Activated effector memory CD4-positive, alpha-beta T cell treated with anti-CD3 and anti-CD28 coated beads, Interleukin-2, amount 50 U/mL, for 16 hours (primary cell): ENCODE measurements at regions not wholly inside any gene's neighbourhood (a gene's known extent, or its start where the extent isn't known, plus 50 kb on each side); places are given as distances from the start of the nearest gene placed in this dataset.

Experiments
- DNase-seq: peaks from one replicate; pipeline ENCODE4 v3.0.0-alpha.2; 2020

DNA sequence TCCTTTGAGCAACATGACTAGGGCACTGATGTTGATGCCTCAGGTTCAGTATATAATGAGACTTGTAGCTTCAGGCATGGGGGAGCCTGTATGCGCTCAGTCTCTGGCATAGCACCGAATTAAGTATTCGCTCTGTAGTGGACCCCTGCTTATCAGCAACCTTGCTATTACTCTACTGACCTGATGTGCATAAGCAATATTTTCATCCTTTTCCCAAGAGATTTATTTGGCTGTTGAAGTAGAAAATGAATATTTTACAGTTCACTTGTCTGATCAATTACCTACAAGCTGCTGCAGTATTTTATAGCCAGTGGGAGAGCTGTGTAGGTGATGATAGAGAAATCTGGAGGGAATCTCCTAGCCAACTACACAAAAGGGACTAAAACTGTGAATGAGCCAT lies 781.6 kb upstream of the PHF14 start:
- no peak for DNase-seq

DNA sequence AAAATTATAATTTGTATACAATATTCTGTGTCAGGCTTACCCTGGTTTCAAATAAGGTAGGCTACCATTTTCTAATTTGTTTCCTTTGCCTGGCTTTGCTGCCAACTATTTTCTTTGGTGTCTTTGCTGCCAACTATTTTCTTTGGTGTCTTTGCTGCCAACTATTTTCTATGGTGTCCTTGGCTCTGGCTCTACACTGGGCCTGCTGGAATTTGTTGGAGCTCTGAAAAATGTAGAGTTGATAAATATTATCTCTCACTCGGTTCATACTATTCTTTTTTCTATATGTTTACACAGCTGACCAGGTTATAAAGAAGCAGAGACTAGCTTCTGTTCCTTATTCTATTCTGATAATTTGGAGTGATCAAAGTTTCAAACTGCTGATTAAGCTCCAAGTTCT lies 768.0 kb upstream of the PHF14 start:
- DNase-seq, result no peak

DNA sequence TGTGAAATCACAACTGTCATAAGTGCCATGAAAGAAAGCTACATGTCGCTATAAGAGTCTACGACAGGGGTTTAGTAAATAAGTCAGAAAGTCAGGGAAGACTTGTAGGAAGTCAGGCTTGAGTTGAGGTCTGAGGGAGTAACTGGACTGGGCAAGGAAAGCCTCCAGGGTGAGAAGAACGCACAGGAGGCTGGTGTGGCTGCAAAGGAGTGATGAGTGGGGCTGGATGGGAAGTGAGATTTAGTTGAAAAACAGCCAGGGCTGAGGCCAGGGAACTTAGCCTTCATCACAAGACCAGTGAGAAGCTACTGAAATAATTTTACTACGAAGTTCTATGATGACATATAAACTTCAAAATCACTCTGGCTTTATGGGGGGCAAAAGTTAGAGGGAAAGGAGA lies 763.7 kb upstream of the PHF14 start:
- no peak for DNase-seq

DNA sequence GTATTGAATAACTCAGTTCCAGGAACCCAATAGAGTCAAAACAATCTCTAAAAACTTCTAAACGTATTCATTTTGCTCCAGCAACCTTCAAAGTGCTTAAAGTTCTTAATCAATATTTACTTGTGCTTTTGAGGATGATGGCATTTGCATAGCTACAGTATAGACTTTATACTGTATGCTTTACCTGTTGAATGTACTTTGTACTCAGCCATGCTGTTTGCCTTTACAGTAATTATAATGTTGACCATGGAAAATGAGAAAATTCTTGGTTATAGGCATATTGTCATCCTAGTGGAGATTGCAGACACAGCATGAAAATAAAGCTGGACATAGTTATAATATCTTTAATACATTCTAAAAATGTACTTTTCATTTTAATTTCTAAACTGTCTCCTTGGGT lies 762.7 kb upstream of the PHF14 start:
- no peak for DNase-seq

DNA sequence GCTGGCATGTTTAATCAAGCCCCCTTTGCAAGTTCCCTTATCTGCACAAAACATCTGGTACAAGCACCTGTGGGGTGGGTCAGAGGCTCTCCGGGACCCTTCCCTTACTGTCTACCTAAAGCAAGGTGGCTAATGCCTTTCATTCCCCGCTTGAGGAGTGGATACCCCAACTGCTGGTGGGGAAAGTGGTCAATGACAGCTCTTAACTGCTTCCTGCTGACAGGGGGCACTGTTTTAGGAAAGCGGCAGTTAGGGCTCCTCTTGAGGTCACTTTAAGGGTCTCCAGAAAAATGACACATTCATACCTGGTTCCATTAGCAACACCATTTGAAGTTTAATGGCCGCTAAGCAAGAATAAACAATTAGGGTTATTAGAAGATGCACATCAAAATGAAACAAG lies 761.8 kb upstream of the PHF14 start:
- DNase-seq, result no peak

DNA sequence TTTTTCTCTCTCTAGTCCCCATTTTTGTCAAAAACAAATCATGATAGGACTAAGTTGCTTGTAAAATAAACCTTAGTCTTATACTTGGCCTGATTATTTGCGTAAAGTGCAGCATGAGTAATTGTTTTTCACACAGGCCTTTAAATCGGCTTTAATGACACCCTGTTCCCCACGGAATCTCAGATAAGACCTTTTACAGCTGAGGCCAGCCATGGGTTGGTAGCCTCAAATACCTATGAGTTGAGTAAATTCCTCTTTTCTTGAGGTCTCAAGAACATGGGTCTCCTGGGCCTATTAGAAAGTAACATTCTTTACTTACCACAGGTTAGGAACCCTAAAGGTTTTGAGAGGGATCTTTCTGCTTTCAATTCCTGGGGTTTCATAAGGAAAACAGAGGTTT lies 761.0 kb upstream of the PHF14 start:
- DNase-seq, result no peak

DNA sequence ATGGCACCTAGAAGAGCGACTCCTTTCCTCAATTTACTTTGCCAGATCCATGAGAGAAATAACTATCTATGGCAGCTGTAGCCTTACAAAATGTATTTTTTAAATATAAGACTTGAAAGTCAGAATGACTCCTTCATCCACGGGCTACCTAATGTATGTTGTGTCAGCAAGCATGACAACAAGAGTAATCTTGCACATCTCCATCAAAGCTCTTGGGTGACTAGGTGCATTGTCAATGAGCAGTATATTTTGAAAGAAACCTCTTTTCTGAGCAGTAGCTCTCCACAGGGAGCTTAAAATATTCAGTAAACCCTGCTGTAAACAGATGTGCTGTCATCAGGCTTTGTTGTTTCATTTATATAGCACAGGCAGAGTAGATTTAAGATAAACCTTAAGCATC lies 757.2 kb upstream of the PHF14 start:
- DNase-seq, result no peak

DNA sequence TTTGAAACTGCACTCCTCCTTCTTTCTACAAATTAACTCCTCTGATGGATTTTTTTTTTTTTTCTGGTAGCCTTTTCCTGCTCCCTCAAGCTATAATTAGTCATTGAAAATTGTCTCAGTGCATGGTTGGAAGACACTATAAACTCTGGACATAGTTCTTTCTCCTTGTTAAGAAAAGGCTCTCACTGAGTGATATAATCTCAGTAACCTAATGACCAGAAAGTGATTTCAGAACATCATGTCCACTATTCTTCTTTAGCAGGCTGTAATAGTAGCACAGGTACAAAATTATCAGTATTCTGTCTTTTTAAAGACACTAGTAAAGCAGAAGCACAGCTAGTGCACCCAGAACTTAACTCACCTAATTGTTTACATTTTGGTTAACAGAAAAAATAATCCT lies 752.6 kb upstream of the PHF14 start:
- no peak for DNase-seq

DNA sequence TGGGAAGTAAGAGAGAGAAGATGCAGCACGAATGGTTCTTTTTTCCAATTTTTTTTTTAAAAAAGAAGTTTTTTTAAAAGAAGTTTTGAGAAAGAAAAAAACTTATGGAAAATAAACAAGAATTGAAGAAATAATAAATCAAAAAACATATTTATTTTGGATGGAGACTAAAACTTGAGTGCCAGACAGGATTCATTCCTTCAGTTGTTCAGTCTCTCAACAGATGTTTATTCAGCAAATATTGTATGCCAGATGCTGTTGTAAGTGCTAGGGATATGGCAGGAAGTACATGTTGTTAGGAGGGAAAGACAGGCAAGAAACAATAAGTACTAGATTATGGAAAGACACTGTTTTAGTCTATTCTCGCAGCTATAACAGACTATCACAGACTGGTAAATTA lies 750.7 kb upstream of the PHF14 start:
- DNase-seq, result no peak

DNA sequence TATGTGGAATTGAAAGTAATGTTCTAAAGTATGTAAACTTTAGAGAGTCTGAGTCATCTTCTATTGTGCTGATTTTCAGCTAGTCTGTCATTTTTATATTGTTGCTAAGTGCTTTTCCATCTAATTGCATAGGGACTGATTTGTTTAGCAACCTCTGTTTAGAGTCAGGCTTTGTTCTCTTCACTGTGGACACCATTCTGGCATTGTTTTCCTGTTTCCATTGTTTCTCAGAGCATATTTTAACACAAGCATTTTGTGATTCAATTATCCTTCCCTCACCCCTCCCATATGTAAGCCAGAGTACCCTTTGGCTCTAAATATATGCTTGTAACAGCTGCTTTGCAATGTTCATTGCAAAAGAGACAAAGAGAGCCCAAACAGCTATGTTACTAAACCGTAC lies 748.4 kb upstream of the PHF14 start:
- no peak for DNase-seq

DNA sequence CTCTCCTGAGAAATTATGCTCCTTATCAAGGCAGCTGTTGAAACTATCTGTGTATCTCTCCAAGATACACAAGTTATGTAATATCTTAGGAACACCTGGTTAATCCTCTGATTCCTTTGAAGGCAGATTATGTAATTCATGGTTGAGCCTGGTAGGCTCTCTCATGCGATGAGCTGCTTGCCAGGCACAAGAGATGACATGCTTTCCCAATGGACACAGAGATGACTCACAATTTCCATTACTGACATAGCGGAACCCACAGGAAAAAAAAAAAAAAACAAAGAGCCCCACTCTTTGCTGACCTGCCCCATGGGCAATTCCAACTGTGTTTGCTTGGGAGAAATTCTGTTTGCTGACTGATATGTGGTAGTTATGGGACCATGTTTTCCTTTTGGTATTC lies 736.4 kb upstream of the PHF14 start:
- no peak for DNase-seq

DNA sequence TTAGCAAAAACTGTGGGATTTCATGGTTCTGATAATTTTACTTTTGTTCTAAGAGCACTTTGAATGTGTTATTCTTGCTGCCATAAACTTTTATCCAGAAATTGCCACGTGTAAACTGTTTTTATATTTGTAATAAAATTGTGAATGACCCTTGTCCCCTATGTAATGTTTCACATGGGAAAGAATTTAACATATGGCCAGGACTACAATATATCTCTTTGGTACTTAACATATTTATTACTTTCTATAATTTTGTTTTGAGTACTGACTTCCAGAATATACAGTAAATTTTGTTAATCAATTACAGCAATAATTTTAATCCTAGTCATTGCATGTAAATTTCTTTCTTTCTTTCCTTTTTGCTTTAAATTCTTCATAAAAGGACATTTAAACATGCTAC lies 735.0 kb upstream of the PHF14 start:
- DNase-seq, result no peak

DNA sequence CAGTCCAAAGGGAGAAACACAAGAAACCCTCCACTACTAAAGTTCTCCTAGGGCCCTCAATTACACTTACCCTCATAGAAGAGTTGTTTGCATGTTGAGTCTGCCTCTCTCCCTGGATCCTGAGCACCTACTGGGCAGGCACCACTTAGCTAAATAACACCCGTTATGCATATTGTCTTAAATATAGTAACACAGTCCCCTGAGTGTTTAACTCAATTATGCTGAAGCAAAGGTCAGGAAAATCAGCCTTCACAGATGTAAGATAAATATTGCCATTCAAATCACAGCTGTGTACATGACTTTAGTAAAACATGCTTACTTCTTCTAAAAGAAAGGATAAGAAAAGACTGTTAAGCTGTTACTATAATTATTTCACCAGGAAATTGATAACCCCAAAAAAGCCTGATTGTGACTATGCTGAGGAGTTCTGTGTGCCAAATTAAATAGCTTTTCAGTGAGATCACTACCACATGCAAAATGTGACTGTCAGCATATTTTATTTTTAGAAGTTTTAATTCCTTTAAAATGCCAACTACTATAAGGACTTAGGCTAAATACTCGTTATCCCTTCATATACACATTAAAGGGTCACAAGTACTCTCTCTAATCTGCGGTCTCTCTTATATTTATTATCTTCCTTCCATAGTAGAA lies 733.9 kb upstream of the PHF14 start:
- no peak for DNase-seq

DNA sequence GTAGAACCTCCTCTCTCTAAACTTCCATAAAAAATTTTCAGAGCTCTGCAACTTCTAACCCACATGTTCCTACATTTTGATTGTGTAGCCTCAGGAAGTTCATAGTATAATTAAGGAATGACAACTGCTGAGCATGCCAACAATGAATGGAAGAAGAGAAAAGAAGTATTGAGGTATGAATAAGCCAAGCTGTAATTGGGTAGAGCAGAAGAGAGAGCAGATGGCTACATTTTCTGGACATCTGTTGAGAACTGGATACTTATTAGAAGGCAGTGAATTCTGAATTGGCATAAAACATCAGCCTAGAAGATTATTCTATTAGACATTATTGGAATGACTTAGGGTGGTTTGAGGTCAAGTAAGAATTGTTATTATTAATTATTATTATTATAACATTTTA lies 728.3 kb upstream of the PHF14 start:
- DNase-seq, result no peak

DNA sequence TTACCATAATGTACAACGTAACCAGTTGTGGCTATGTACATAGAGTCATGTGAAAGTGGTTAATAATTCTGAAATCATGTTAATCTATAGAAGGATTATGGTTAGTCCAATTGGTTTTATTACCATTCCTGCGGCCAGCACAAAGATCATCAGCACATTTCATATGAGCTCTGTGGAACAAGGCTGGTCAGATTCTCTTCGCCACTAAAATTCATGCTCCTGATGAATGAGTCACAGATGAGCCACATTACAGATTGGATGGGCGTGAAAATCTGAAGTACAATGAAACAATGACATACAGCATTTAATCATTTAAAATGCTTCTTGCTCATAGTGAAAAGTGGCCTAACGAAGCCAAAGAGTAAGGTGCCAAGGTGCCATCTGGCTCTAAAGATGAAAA lies 716.2 kb upstream of the PHF14 start:
- DNase-seq, result no peak

DNA sequence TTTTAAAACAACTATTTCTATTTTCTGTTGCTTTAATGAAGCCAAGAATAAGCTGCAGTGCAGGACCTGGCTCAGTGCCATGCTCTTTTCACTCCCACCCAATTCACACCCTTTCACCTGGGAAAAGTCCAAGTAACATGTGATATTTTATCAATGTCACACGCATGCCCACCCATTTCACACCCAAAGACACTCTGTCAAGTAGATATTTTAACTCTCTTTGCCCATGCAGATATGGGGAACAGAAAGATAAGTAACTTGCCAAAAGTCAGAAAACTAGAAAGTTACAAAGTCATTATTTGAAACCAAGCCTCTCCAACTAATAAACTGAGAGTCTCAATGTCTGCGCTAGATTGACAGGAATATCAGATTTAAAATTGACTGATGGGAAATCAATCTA lies 706.7 kb upstream of the PHF14 start:
- no peak for DNase-seq

DNA sequence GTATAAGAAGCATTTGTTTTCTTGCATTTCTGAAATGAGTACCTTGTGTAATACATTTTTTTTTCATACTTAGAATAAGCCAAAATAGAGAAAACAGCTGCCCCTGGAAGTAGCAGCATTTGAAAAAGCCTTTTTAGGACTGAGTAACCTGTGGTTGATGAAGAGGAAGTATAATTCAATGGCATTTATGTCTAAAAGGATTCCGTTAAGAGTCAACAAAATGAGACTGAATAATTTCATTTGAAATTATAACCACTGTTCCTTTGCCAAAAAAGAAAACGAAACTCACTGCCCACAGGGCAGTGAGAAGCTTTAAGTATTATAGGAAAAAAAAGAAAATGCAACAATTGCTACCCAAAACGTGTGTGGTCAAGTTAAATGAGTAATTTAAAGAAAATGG lies 705.6 kb upstream of the PHF14 start:
- no peak for DNase-seq

DNA sequence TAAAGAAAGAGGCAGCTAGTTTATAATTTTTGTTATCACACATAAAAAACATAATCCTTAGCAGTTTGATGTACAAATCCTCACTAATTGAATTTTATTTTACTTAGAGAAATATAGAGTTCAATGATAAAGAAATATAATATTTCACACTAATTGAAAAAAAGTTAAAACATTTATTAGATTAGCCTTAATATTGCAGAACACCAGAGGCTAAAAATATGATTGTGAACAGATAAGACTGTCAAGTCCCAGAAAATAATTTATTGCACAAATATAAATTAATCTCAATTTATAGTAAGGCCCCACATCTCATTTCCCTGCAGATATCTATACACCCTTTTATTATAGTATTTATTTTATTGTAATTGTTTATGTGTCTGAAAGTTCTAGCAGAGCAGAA lies 690.8 kb upstream of the PHF14 start:
- no peak for DNase-seq

DNA sequence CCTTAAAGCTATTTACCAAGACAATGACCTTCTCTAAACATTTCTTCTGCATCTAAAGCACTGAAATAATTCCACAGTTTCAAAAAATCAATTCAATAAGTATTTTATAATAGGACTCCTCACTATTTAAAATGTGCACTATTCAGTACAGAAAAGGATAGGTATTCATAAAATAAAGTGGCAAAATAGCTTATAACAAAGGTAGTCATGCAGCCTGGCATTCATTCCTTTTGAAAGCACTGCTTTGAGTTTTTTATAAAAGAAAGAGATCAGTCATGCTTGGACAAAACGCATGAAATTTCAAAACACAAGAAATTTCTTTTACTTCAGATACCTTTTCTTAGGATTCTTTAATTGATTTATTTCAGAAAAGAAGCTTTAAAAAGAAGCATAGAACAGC lies 689.7 kb upstream of the PHF14 start:
- DNase-seq, result no peak

DNA sequence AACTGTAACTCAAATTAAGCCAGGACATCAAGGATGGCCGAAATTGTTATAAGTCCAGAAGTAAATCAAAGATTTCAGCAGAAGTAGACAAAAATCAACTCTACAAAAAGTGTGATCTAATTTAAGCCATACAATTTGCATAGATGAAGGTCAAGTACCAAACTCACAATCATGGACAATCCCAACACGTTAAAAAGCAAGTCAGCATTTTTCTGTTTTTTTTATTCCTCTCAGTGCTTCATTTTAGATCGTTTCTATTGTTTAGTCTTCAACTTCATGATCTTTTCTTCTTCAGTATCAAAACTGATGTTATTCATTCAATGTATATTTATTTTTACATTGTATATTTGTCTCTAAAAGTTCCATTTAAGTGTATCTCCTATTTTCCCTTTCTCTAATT lies 674.3 kb upstream of the PHF14 start:
- no peak for DNase-seq

DNA sequence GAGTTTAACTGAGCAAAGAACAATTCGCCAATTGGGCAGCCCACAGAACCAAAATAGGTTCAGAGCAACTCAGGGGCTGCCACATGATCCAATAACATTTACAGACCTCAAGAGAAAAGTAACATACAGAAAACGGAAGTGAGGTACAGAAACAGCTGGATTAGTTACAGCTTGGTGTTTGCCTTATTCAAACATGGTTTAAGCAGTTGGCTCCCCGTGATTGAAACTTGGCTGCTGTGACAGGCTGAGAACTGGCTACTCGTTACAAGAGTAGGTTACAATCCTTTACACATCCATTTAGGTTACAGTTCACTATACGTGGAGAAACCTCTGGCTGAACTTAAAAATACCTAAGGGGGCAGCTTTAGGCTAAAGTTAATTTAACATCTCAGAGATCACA lies 673.1 kb upstream of the PHF14 start:
- DNase-seq, result no peak

DNA sequence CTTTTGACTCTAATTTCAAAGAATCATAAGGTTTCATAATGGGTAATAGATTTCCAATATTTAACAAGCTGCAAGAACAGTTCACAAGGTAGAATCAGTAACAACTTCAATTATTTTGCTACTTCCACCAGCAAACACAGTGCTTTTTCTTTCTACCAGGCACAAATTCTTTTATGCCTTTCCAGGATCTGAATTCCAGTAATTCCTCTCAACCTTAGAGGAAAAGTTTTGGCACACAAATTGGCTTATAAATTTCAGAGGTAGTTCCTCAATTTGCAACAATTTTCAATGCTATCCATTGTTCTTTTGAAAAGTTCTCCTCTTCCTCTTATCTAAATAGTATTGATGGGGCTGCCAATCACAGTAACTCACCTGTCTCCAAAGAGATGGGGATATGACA lies 665.4 kb upstream of the PHF14 start:
- DNase-seq, result no peak

DNA sequence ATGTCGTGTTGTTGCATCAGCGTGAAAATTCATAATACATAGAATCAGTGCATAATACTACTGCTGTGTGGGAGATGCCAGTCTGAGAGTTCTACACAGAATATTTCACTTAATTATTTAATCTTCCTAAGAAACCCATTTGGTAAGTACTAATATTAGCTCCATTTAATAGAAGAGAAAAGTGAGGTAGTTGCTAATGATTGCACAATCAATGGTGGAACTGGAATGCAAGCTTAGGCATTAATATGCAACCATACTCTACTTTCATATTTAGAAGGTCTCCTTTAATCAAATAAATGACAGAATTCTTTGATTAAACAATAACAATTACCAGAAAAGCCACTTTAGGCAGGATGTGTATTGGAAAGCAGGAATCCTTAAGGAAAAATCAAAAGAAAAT lies 660.7 kb upstream of the PHF14 start:
- no peak for DNase-seq

DNA sequence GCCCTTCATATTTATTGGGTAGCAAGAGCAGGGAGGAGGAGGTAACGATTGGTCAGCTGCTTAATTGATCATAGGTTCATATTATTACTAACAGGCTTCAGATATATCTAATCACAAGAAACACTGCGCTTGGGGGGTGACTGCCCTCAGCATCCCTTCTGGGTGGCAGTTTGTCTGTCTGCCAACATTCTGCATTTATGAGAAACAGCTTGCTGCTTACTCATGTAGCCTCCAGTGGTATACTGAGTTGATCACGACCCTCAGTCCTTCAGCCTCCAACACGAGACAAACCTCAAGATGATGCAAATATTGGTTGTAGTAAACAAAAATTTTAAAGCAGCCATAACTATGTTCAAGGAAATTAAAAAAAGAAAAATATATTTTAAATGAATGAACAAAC lies 657.8 kb upstream of the PHF14 start:
- no peak for DNase-seq

DNA sequence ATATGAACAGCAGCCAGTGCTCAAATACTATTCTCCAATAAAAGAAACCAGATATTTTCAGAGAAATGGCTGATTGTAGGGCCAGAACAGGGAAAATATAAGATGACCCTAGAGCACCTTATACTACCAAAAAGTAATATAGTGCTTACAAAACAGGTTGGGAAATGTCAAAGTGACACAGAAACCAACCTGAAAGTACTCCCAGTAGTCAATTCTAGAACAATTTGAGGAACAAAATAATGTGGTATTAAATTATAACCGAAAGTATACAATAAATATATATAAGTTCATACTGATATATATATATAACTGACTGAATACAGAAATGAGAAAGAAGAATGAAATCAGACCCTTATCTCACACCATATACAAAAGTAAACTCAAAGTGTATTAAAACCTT lies 657.2 kb upstream of the PHF14 start:
- no peak for DNase-seq

DNA sequence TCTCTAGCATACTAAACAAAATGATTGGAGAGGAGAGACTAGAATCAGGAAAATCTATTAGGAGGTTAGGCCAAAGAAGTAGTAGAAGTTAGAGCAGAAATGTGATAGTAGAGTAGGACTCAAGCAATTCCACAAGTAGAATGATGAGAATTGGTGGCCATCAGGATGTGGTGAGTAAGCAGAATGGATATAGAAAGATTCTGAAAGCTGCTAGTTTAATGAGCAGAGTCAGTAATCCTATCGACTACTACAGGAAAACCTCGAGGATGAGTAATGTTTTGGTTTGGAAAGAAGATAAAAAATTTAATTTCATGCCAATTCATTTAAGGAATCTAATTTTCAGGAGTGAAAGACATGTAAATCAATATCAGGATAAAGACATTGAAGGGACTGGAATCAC lies 648.3 kb upstream of the PHF14 start:
- DNase-seq, result no peak
